ENCODE measurements at regions not wholly inside any gene's neighbourhood (a gene's known extent, or its start where the extent isn't known, plus 50 kb on each side); places are given as distances from the start of the nearest gene placed in this dataset.
"Not testable (repeated sequence)": the region's sequence is repeated elsewhere in the genome, so short reads cannot be mapped to it uniquely, and the experiment has no call there.

DNA sequence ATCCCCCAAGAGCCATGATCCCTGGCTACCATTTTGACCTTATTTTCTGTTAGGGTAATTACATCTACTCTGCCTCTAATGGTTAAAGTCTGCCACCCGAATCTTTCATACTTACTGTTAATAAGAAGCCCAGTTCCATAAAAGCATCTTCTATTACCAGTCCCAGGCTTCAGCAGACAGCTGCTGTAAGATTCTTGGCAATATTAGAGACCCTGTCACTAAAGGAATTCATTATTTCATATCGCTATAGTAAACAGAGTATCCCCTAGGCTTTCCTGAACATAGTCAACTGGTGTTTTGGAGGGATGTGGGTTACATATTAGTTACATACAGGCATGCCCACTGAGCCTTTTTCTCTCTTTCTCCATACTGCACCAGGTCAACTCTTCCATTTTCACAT is 608.7 kb upstream of the SEMA6A start:
- DNase-seq = no peak

DNA sequence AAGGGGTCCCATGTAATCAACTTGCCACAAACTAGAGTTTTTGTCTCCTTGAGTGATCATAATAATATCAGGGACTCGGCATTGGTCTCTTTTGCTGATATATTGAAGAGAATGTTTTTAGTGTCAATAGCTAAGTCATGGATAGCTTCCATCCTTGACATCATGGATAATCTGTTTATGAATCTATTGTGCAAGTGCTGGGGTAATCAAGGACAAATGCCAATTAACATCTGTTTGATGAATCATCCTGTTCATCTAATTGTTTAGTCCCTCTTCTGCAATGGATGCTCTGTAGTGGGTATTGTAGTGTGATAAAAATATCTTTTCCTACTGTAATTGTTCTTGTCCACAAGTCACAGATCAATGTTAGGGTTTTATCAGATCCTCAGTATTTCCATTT is 607.5 kb upstream of the SEMA6A start:
- DNase-seq = no peak

DNA sequence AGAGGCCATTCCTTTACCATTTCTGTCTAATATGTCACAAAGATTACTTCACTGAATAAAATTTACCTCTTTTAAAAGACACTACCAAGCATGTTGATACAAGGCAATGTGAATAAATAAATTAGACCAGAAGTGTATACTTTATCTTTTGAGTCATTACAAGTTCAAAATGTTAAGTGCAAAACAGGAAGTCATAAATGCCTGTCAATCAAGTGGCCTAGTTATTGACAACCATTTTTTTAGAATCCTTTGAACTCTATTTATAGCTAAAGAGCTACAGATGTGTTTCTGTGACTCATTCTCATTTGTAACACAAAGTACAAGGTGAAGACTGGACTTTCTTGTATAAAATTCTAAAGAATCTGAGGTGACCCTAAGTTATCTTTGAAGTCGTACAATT is 602.7 kb upstream of the SEMA6A start:
- DNase-seq = no peak

DNA sequence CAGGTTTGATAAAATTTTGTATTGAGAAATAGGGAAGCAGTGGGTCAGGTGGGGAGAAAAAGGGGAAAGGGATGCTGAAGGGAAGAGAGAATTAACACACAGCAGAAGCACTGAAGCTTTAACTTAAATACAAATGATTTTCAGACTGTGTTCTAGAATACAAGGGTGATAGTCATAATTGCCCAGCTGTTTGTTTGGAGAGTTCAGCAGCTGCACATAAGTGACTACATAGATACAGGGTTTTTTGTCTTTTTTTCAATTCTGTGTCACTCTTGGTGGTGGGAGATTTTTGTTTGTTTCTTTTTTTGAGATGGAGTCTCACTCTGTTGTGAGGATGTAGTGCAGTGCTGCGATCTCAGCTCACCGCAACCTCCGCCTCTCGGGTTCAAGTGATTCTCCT is 590.4 kb upstream of the SEMA6A start:
- no peak for DNase-seq

DNA sequence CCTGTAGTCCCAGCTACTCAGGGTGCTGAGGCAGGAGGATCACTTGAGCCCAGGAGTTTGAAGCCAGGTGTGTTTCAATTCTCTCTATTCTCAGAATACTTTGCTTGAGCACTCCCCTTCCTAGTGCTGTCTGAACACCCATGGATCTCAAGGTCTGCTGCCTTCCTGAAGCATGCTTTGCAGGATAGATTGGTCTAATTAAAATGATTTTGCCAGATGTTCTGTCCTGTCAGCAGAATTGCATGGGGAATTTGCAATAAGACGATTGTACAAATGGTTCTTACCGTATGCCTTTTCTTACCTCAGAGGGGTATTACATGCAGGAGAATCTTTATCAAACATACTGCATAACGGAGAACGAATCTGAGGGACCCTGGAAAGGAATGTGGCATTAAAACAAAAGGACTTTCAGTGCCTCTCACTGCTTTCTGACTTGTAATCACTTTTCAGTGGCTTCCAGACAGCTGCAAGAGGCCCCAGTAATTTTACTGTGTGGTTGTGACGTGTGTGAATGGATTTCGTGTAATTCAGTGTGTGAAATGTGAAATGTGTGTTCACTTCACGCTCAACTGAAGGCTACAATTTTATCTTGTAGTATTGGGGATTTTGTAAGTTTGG is 587.2 kb upstream of the SEMA6A start:
- DNase-seq = no peak

DNA sequence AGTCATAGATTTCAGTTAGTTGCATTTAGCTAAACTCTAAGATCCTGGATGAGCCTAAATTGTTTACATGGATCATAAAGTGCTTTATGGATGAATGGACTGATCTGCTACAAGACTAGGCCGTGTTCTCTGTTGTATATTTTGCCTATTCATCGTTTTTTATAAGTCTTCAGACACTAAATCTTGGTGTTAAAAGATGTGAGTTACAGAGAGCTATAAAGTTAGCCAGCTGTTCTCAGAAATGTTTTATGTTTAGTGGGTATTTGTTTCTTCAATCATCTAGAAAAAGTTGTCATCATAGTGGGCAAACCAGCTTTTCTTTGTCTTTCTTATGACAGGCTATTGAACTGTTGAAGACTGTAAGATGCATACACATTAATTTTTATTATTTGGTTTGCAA is 585.8 kb upstream of the SEMA6A start:
- no peak for DNase-seq

DNA sequence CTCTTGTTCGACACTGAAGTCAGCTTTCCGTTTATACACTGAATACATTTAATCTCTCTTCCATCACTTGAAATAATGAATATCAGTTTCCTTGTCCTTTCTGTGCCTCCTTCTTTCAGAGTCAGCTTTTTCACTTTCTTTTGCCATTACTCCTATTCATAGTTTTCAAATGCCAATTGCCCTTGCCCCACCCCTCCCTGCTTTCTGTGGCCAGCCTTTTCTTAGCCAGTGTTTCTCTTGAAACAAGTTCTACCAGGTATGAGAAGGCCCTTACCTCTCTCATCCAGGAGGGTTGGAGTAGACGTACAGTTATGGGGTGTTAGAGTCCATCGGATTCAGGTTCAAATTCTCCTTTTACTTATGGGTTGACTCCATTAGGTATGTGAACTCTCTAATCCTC is 574.7 kb upstream of the SEMA6A start:
- DNase-seq = no peak

DNA sequence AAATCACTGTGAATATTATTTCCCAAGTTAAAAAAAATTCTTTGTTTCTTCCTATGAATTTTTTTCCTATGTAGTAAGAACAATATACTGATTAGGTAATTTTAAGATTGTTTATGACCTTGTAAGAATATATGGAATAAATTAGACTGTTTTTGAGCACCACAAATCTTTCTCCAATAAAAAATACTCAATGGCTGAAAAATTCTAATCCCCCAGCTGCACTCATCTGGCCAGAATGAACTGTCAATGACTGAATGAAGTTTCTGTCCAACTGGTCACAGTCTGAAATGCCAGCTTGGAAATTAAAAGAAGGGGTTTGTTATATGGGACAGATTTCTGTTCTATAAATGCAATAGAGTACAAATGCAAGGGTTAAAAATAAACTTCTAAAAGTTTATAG is 569.5 kb upstream of the SEMA6A start:
- no peak for DNase-seq

DNA sequence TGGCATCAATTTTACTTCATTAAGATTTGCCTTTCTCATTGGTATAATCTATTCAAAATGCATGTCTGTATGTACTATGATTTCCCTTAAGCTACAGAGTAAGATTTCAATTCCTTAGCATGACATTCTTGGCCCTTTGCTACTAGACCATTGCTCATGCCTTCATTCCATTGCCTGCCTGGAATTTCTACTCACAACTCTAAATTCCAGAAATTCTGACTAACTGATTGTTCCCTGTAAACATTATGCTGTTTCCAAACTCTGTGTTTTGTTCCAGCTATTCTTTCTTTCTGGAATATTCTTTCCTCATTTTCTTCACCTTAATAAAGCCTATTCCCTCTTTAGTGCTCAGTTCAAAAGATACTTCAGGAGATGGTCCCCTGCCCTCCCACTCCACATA is 568.8 kb upstream of the SEMA6A start:
- no peak for DNase-seq

DNA sequence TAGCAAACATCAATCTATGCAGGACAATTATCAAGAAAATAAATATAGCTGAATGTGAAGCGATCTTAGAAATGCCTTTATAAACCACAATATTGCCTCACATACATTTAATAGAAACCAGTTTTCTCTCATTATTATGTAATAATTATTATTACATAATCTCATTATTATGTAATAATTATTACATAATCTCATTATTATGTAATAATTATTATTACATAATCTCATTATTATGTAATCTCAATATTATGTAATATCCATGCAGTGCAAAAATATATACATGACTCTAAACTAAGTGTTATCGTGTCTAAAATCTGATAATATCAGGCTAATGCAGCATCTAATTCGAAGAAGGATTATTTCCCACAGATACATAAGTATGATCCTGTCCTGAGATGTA is 563.9 kb upstream of the SEMA6A start:
- DNase-seq = no peak

DNA sequence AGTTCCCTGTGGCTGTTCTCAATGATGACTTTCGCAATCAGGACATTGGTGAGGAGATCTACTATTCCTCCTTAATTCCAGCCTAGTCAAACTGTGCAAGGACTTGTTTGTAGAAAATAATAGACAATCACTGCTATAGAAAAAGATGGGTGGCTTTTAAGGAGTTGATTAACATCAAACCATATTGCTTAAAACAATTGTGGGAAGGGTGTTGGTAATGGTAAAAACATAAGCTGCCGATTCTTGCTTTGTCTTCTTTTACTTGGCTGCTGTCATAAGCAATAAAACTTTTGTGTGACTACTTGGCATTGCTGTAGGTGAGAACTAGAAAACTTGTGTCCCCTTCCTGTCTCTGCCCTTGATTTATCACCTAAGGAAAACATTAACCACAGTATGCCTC is 561.2 kb upstream of the SEMA6A start:
- no peak for DNase-seq

DNA sequence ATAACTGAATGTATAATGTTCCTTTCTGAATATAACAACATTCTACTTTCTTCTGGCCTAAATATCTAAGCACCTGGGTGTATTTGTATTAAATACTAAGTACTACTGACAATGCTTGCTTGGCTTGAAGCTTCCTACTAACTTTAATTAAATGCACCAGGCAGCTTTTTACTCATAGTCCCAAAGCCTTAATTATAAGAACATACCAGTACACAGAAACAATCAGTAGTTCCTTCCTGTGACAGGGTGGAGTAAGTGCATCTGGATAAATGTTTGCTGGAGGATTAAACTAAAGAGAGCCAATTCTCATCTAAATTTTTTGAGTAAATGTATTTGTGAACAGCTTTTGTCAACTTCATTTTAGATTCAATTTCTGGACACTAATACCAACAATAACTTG is 558.6 kb upstream of the SEMA6A start:
- no peak for DNase-seq

DNA sequence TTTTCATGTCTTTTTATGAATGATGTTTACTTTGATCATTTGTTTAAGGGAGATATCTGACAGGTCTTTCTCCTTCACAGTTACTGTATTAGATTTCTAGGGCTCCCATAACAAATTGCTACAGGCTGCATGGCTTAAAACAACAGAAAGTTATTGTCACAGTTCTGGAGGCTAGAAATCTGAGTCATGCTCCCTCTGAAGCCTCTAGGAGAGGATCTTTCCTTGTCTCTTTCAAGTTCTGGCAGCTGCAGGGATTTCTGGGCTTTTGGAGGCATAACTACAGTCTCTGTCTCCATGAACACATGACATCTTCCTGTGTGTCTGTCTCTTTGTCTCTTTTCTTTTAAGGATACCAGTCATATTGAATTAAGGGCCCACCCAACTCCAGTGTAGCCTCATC is 557.3 kb upstream of the SEMA6A start:
- DNase-seq = no peak

DNA sequence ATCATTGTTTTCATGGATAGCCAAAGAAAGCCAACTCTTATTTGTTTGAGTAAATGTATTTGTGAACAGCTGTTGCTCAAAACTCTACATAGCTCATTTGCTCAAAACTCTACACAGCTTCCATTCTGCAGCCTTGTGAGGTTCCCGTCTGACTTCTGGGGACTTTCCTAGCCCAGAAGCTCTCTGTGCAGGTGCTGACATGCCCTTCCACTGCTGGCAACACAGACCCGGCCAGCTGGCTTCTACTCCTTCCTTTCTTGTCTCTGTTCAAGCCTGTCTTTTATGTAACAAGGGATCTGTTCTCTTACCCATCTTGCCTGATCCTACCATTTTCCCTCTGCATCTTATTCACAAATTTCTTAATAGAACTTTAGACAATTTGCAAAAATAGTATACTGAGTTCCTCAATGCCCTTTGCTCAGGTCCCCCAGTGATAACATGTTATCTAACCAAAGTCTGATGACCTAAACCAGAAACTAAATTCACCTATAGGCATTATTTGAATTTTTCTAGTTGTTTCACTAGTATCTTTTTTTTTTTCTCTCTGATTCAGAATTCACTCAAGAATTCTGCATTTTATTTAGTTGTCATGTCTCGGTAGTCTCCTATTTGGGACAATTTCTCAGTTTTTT is 556.5 kb upstream of the SEMA6A start:
- no peak for DNase-seq

DNA sequence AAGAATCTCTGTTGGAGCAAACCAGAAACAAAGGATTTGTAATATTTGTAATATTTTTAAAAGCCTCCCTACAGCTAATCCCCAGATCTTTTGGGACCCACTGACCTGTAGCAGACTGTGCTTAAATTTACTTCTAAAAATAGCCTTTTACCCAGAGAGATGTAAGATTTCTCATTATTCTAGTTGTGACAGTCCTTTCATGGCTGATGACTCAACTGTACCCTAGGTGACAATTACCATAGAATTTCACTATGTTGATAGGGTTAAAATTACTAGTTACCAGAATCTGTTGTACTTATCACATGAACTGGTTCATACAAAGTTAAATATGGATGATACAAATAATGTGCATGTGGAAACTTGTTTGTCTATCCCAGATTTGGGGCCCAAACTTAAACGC is 543.9 kb upstream of the SEMA6A start:
- DNase-seq = no peak

DNA sequence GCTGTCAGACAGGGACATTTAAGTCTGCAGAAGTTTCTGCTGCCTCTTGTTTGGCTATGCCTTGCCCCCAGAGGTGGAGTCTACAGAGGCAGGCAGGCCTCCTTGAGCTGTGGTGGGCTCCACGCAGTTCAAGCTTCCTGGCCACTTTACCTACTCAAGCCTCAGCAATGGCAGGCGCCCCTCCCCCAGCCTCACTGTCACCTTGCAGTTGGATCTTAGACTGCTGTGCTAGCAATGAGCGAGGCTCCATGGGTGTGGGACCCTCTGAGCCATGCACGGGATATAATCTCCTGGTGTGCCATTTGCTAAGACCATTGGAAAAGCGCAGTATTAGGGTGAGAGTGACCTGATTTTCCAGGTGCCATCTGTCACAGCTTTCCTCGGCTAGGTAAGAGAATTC is 542.7 kb upstream of the SEMA6A start:
- DNase-seq = not testable (repeated sequence)

DNA sequence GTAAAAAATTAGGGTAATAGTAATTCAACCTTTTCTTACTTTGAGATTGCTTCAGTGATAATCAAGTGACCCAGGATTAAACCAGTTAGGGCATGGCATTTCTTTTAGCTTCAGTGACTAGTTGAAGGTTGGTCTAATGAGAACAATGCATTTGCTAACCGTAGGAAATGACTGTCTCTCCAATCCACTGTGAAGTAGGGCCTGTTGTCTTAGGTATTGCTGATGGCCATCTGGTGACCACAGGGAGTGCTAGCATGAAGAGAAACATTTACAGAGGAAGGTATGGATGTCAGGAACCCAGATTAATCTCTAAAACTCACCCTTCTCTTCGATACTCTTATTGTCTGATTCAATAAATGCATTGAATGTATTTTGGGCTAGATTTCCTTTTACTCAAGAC is 535.9 kb upstream of the SEMA6A start:
- DNase-seq = no peak

DNA sequence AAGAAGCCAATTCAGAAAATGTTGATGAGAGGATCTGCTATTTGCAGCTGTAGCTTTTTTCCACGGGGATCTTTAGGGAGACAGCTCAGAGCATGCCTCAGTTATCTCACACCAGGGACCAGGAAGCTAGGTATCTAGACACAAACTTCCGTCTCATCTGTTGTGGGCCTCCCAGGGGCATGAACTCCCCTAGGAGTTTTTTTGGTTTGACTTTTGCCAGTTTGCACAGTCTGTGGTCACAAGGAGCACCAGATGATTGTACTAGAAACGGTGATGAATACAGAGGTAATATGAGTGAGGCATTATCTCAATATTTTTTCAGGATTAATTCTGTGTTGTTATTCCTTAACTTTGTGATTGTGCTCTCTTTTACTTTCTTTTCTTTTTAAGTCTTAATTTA is 533.2 kb upstream of the SEMA6A start:
- no peak for DNase-seq

DNA sequence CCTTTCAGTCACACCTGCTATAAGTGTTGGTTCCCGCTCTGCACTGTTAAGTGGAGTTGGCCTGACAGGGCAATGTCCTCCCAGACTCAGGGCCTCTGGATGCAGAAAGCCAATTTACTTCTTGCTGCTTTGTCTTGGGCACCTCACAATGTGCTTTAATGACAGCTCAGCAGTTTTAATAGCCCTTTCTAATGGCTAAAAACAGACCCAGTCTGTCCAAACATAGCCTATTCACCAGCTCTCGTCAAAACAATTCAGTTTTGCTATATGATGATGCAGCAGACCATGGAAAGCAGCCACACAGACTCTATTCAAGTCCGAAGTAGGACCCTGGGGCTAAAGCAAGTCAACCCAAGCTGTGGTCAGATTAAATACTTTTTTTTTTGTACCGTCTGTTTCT is 529.1 kb upstream of the SEMA6A start:
- no peak for DNase-seq

DNA sequence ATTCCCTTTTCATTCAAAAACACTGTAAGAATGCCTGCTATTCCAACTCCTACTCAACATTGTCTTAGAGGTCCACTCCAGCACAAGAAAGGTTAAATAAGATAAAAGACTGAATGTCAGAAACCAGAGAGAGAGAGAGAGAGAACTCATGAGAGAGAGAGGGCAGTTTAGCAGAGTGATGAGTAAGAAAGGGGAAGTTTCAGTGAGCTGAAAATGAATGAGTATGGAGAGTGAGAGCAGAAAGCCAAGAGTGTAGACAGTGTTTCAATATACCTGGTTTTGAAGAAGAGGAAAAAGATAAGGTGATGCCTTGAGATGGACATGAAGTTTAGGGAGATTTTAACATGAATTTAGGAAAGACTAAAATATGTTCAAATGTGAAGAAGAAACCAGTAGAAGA is 528.0 kb upstream of the SEMA6A start:
- no peak for DNase-seq

DNA sequence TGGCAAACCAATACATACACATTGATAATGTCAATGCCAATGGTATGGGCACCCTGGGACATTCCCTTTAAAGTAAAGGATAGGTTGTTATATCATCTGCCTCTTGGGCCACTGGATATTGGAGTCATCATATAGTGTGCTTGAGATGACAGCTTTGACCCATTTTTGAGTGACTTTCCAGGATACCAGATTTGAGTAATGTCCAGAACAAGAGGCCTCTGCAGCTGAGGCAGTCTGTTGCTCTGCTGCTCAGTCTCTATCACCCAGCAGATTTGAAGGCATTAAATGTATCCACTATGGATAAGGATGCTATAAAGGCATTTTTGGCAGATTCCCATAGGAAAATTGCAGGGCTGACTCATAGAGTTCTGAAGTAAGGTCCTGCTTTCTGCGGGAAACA is 525.6 kb upstream of the SEMA6A start:
- no peak for DNase-seq

DNA sequence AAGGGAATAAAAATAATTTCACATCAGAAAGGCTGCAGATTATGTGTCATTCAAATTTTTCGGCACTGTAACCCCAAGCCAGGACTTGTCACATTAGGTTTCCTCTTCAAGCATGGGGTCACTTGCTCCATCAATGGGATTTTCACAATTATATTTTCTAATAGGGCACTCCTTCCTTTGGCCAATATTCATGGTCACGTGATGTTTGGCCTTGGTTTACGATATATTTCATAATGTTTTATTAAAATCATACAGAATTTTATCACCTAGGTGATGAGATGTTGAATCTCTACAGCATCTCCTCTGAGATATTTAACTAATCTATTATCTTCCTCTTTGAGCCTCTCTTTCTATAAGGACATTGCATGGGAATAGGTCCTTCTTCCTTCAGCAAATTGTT is 523.5 kb upstream of the SEMA6A start:
- no peak for DNase-seq

DNA sequence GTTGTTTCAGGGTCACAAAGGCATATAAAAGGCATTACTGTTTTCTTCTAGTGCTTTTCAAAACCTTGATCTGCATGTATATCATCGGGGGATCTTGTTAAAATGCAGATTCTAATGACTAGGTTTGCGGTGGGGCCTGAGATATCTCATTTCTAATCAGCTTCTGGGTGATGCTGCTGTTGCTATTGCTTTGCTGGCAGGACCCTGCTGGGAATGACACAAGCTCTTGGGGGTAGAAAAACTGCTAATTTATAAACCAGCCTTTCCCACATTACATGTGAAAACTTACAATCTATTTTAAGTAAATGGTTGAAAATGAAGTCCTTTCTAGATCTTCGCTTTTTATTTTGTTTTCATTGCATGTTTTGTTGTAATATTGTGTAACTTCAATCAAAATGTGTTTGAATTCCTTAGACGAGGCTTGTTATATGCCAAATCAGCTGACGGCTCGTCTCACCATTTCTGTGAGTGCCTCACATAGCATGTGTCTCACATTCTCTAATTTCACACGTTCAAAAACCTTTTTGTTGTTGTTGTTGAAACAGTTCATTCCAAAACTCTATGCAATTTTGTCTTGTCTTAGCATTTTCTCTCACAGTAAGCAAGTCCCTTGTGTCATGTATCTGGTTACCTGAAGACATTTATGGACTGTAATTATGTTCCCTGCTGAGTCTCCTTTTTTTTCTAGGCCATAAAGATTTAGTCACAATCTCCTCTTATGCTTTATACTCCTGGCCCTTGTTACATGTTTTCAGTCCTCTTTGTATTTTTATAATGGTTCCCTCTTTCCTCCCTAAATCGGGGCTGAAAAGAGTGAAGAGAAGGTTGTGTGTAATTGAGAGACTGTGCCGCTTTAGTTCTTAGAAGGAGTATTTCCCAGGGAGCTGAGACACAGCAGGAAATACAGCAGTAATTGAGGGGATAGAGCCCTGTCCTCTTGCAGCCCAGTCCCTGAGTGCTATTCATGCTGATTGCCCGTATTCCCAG is 521.0 kb upstream of the SEMA6A start:
- DNase-seq = no peak

DNA sequence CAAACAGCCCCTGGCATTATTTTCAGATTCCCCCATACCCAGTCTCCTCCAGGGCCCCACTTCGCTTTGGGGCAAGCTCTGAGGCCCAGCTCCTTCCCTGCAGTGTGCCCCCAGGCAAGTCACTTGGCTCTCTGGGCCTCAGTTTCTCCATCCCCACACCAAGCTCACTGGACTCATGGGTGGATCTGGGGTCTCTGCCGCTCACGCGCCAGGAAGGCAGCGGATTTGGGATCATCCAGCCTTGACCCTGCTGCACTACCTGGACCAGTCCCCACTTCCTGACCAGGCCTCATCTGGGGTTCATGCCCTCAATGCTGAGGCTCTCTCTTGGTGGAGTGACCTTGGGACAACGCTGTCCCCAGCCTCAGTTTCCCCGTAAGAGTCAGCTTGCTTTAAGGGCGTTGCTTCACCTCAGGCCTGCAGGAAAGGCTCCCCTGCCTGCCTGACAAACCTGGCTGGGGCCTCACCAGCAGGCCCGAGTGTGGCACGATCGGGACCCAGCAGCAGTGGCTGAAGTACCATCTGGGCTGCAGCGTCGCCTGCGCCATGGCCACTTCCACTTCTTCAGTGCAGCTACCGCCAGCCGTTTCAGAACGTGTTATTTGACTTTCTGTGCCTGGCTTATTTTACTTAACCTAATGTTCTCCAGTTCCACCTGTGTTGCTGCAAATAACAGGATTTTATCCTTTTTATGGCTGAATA is 519.6 kb upstream of the SEMA6A start:
- no peak for DNase-seq
